Esophagus (tissue), 2 donors: ENCODE measurements at regions not wholly inside any gene's neighbourhood (a gene's known extent, or its start where the extent isn't known, plus 50 kb on each side); places are given as distances from the start of the nearest gene placed in this dataset.

Experiments used
- H3K27ac ChIP-seq, 2 donors: one replicate each; pipeline ENCODE4 v1.5.1; 2013; ENCODE audit warnings: low read depth in 2 of 2, mild to moderate bottlenecking in 2 of 2, inconsistent platforms in 1 of 2, low read length in 1 of 2, moderate library complexity in 1 of 2
- H3K27me3 ChIP-seq, 2 donors: one replicate each; pipeline ENCODE4 v1.6.1; 2013; ENCODE audit warnings: low read length in 2 of 2, control low read depth in 1 of 2, mild to moderate bottlenecking in 1 of 2; ENCODE audit not compliant: insufficient read depth in 2 of 2, control insufficient read depth in 1 of 2
- H3K36me3 ChIP-seq, 2 donors: one replicate each; pipeline ENCODE4 v1.6.1; 2013; ENCODE audit warnings: low read length in 1 of 2; ENCODE audit not compliant: control insufficient read depth in 2 of 2, insufficient read depth in 2 of 2
- H3K4me1 ChIP-seq, 2 donors: one replicate each; pipeline ENCODE4 v1.6.1; 2013; ENCODE audit warnings: low read length in 1 of 2; ENCODE audit not compliant: control insufficient read depth in 2 of 2, insufficient read depth in 2 of 2
- H3K4me3 ChIP-seq, 2 donors: one replicate each; pipeline ENCODE4 v1.5.1; 2013; ENCODE audit warnings: low read length in 2 of 2, mild to moderate bottlenecking in 2 of 2, low read depth in 1 of 2, moderate library complexity in 1 of 2
- H3K9me3 ChIP-seq, 2 donors: one replicate each; pipeline ENCODE4 v1.6.1; 2013; ENCODE audit warnings: mild to moderate bottlenecking in 2 of 2, low read depth in 1 of 2, low read length in 1 of 2, moderate library complexity in 1 of 2; ENCODE audit not compliant: control insufficient read depth in 2 of 2, insufficient read depth in 1 of 2
- WGBS, 2 donors: extraction: QIAGEN DNeasy Blood & Tissue Kit; methylation state at CpG; one replicate each; pipeline ENCODE4 v1.1.7; 2013; 5-methylcytosine and 5-hydroxymethylcytosine counted together
- donor health status: healthy with polysubstance abuse.
- donor health status: Bipolar disorder and iron deficiency.

DNA sequence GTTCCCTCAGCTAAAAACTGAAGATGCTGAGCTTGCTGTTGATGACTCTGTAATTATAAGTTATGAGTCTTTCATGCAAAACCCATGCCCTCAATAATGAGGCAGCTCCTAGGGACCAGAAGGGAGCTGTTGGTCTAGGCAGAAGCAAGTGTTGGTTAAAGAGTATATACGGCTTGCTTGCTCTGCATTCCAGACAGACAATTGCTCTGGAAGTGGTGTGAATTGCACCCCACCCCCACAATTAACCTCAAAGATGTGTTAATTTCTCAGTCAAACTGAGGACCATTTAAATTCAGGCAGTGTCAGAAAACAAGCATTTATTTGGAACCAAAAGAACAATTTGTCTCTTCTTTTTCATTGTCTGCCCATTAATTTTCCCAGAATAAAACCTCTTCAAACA lies 163.5 kb upstream of the EOMES start:
- Histone ChIP-seq H3K4me1 (no peaks in the 10 kb centered on the region), H3K36me3 (no peaks in the 10 kb centered on the region), H3K27me3 (no peaks in the 10 kb centered on the region), H3K9me3 (no peaks in the 10 kb centered on the region), H3K27ac (no peak overlapping the region), H3K4me3 (no peak overlapping the region)
- WGBS, 2 donors, result 22 to 42% methylated on average over 1 of the region's 1 CpG

DNA sequence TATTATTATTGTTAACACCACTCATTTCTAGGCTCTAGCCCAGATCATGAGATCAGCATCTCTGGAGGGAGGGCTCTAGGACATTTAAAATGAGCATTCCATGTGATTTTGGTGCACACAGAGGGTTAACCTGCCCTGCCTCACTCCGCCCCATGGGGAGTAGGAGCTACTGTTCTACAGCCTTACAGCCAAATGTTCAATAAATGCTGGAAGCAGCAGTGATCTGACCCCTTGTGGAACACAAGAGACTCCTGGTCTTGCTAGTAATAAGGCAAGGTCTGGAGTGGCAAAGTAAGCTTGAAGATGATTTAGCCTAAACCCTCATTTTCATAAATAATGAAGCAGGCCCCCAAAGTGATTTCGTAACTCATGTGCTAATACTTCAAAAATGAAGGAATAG lies 166.4 kb upstream of the EOMES start:
- Histone ChIP-seq H3K9me3 (no peaks in the 10 kb centered on the region), H3K36me3 (no peaks in the 10 kb centered on the region), H3K27ac (no peak overlapping the region), H3K4me3 (no peak overlapping the region), H3K4me1 (no peaks in the 10 kb centered on the region), H3K27me3 (no peaks in the 10 kb centered on the region)
- 60 to 62% methylated on average over 2 of the region's 2 CpGs for WGBS, 2 donors

DNA sequence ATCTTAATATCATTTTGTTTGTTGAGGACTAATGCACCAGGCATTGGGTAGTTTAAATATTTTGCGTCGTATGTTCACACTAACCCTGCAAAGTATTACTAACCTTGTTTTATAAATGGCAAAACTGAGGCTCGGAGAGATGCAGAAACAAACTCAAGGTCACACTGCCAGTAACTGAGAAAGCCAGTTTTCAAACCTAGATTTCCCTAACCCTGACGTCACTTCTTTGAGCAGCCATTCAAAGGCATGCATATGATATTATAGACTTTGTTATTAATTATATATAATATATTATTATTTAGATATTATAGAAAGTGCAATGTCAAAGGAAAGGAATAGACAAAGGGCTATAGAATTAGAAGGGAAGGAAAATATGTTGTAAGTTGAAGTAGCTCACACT lies 167.6 kb upstream of the EOMES start:
- H3K27ac ChIP-seq, result no peak overlapping the region
- no peaks in the 10 kb centered on the region for H3K36me3 ChIP-seq
- no peaks in the 10 kb centered on the region for H3K27me3 ChIP-seq
- 74 to 84% methylated on average over 4 of the region's 4 CpGs for WGBS, 2 donors
- no peak overlapping the region for H3K4me3 ChIP-seq
- H3K9me3 ChIP-seq, result no peaks in the 10 kb centered on the region
- H3K4me1 ChIP-seq, result no peaks in the 10 kb centered on the region

DNA sequence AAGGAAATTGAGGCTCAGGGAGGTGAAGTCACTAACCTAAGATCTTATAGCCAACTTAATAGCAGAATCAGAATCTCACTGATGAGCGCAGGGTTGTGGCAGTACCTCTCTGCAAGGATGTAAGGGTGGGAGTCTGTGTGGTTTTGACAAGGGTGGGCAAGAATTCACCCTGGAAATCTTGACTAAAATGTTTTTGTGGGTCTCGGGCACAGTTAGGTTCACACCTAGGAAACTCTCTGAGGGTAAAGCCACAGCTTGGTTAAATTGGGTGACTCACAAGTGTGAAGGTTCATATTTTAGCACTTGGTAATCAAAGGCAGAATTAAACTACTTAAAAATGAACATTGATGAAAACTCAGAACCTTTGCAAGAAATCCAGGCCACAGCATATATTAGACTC lies 178.2 kb upstream of the EOMES start:
- 77 to 86% methylated on average over 2 of the region's 2 CpGs for WGBS, 2 donors
- H3K27me3 ChIP-seq, result no peaks in the 10 kb centered on the region
- H3K36me3 ChIP-seq, result no peaks in the 10 kb centered on the region
- H3K9me3 ChIP-seq, result no peaks in the 10 kb centered on the region
- no peak overlapping the region for H3K4me3 ChIP-seq
- no peaks in the 10 kb centered on the region for H3K4me1 ChIP-seq
- H3K27ac ChIP-seq, result no peak overlapping the region

DNA sequence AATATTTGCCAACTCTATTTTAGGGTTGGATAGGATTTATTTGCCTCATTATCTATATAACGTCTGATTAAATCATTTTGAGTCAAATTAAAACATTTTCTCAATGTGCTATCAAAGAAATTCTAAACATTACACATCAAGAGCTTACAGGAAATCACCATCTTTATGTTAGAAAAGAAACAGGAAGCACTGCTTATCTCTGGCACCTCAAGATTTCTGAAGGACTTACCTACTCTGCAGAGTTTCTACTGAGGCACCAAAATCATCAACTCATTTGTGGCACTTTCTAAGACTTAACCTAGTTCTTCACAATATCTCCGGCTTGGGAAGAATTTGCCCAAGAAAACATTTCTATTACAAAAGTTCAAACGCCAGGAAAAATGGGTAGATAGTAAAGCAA lies 181.3 kb upstream of the EOMES start:
- no peaks in the 10 kb centered on the region for H3K27me3 ChIP-seq
- no peaks in the 10 kb centered on the region for H3K9me3 ChIP-seq
- no peaks in the 10 kb centered on the region for H3K4me1 ChIP-seq
- no peak overlapping the region for H3K27ac ChIP-seq
- no peak overlapping the region for H3K4me3 ChIP-seq
- no peaks in the 10 kb centered on the region for H3K36me3 ChIP-seq
- WGBS, 2 donors, result 60 to 73% methylated on average over 3 of the region's 3 CpGs

DNA sequence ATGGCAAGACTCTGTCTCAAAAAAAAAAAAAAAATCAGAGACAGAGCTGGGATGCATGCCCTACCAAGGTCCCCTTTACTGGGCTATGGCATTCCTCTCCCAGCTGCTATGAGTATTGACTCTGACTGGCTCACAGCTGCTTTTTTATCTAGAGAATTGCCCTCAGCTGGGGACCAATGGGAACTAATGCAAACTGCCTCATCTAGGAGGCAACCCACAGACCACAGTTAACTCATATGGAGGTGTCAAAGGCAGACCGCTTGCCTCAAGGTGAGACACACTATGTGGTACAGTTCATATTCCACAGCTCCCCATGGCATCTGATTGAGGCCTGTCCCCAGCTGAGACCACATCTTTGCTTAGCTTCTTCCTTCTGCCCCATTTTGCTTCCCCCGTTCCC lies 183.5 kb upstream of the EOMES start:
- Histone ChIP-seq H3K27ac (no peak overlapping the region), H3K4me1 (no peaks in the 10 kb centered on the region), H3K36me3 (no peaks in the 10 kb centered on the region), H3K9me3 (no peaks in the 10 kb centered on the region), H3K4me3 (no peak overlapping the region), H3K27me3 (no peaks in the 10 kb centered on the region)
- 76 to 82% methylated on average over 2 of the region's 2 CpGs for WGBS, 2 donors

DNA sequence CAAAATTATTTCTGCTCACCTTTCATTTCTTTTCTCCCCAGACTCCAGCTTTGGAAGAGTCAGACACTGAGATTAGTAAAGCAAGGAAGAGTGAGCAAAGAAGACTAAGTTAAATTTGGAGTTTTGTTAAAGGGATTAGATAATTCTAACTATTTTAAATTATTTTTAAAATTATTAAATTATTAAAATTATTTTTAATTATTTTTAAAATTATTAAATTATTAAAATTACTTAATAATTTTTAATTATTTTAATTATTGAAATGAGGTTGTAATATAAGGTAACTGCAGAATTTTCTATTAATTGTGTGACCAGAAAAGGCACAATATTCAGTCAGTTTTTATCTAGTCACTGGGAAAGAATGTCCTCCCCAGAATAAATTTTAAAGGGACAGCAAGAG lies 185.0 kb upstream of the EOMES start:
- no peak overlapping the region for H3K27ac ChIP-seq
- no peak overlapping the region for H3K4me3 ChIP-seq
- no peaks in the 10 kb centered on the region for H3K9me3 ChIP-seq
- H3K36me3 ChIP-seq, result no peaks in the 10 kb centered on the region
- H3K4me1 ChIP-seq, result no peaks in the 10 kb centered on the region
- H3K27me3 ChIP-seq, result no peaks in the 10 kb centered on the region

DNA sequence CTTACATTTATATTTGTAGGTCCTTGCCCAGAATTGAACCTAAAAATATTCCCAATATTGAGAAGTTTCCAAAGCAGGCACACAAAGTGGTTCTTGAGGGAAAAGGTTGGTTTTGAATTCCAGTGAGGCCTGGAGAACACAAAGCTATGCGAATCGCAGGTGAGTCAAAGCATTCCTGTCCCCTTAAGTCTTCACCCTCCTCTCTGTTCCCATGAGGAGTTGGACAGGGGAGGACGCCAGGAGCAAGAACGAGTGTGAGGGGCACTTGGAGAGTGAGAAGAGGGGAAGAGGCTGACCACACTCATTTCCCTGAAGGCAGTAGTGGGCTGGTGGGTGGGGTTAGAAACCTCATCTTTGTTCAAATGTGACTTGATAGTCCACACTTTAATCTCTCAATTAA lies 185.8 kb upstream of the EOMES start:
- Histone ChIP-seq H3K4me1 (no peaks in the 10 kb centered on the region), H3K4me3 (no peak overlapping the region), H3K9me3 (no peaks in the 10 kb centered on the region), H3K36me3 (no peaks in the 10 kb centered on the region), H3K27me3 (no peaks in the 10 kb centered on the region), H3K27ac (no peak overlapping the region)
- WGBS, 2 donors, result 70 to 72% methylated on average over 4 of the region's 4 CpGs

DNA sequence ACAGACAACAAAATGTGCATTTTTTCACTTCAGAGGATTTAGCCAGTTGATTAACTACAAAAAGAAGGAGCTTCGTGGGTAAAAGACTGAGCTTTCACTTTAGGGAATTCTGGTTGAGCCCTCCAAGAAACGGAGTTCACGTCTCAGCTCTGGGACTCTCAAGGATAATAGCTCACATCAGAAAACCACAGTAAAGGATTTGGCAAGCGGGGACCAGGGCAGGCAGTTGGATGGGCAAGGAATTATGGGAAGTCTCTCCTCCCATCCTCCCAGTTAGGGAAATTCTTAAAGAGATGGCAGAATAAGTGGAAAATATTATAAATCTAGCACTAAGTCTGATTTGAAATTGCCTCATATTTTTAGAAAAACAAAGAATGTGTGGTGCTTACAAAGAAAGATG lies 188.3 kb upstream of the EOMES start:
- no peak overlapping the region for H3K4me3 ChIP-seq
- no peaks in the 10 kb centered on the region for H3K4me1 ChIP-seq
- no peaks in the 10 kb centered on the region for H3K36me3 ChIP-seq
- 44 to 51% methylated on average over 4 of the region's 4 CpGs for WGBS, 2 donors
- no peaks in the 10 kb centered on the region for H3K9me3 ChIP-seq
- H3K27me3 ChIP-seq, result no peaks in the 10 kb centered on the region
- H3K27ac ChIP-seq, result no peak overlapping the region

DNA sequence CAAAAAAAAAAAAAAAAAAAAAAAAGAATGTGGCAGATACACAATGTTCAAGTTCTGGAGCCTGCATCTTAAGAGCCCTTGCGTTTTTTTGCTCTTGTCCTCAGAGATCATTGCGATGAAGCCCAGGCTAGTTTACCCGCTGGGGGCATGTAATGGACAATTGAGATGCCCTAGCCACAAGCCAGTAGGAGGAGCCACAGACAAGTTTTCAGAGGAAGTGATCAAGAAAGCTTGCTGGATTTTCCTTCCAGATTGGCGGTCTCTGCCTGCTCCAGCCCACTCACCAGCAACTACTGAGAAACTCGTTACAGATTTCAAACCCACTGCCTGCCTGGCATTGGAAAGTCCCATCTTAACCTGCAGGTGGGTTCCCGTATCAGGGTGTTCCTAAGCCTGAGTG lies 192.1 kb upstream of the EOMES start:
- no peaks in the 10 kb centered on the region for H3K36me3 ChIP-seq
- no peak overlapping the region for H3K27ac ChIP-seq
- H3K27me3 ChIP-seq, result no peaks in the 10 kb centered on the region
- no peaks in the 10 kb centered on the region for H3K4me1 ChIP-seq
- H3K4me3 ChIP-seq, result no peak overlapping the region
- WGBS, 2 donors, result 82 to 84% methylated on average over 6 of the region's 6 CpGs
- H3K9me3 ChIP-seq, result no peaks in the 10 kb centered on the region
